ENCODE measurements at regions not wholly inside any gene's neighbourhood (a gene's known extent, or its start where the extent isn't known, plus 50 kb on each side); places are given as distances from the start of the nearest gene placed in this dataset.
A peak's percentile ranks its signal among the peaks of the same experiment; 100 is the strongest.
"Not testable (repeated sequence)": the region's sequence is repeated elsewhere in the genome, so short reads cannot be mapped to it uniquely, and the experiment has no call there.

GRCh38 chr7:145916776-145917175 lies 199.8 kb upstream of the CNTNAP2 start:
- DNase-seq: no peak

- DNase-seq: no peak
Observed at GRCh38 chr7:145915679-145916078, 200.9 kb upstream of the CNTNAP2 start.

DNA sequence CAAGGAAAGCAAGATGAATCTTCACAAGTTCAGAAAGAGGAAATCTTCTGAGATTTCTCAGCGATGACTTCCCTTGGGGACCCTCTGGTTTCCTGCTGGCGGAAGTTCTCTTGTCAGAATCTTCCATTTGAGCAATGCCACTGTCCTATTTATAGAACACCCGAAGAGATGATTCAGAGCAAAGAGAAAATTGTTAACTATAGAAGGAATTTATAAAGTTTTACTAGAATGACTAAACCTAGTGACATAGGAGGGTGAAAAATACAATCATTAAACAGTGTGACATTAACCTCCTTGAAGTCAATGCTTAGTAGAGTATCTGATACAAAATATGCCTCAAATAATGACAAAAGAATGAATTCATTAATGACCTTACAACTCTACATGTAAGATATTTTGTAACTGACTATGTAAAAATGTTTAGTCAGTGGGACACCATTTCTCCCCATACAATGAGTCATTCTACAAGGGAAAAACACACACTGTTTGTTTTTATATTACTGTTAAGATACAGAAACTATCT lies 206.5 kb upstream of the CNTNAP2 start:
- DNase-seq: no peak

- DNase-seq: no peak
Observed at GRCh38 chr7:145903658-145904057, 212.9 kb upstream of the CNTNAP2 start.

DNA sequence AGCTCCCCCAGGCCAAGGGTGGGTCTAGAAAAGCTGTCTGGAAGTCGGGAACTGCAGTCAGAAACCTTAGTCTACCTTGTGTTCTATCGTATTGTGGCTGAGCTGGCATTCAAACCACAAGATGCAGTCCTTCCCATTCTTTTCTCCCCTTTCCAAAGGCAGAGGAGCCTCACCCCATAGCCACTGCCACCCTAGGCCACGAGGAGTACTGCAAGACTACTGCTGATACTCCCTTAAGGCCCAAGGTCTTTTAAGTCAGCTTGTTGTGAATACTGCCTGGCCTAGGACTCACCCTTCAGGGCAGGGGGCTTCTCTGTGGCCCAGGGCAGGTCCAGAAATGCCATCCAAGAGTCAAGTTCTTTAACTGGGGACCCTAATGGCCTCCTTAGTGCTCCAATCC lies 214.5 kb upstream of the CNTNAP2 start:
- no peak for DNase-seq

GRCh38 chr7:145899938-145900337 lies 216.7 kb upstream of the CNTNAP2 start:
- DNase-seq: no peak

- DNase-seq: no peak
Observed at GRCh38 chr7:145893925-145894535, 222.6 kb upstream of the CNTNAP2 start.

DNA sequence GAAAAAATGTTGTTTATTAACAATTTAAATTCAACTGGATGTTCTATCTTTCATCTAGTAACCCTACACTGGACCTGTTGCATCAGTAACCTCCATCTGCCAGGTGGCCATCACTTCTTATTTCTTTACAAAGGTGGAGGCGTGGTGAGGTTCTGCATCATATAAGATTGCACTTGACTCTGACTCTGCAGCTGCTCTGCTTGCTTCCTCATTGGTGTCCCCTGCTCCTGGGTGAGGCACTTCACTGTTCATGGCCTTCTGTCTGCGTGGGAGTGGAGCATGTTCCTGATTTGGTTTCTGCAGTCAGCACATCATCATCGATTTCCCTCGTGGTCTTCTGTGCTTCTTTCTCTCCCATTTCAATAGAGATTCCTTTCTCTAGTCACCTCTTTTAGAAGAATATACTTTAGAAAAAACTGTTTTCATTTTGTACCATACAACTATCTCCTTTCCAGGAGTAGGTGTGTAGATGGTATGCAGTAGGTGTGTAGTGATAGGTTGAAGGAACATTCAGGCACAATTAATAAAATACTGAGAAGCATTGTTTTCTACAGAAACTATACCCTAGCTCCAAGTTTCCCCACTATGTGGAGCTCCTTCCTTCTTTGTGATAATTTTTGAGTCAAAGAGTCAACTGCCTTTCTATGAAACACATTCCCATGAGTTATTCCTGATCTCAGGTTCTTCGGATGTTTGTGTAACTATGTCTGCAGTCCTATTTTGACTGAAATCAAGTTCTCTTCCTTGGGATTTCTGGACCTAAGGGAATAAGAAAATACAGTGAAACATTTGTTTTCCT lies 231.7 kb upstream of the CNTNAP2 start:
- DNase-seq: no peak

DNA sequence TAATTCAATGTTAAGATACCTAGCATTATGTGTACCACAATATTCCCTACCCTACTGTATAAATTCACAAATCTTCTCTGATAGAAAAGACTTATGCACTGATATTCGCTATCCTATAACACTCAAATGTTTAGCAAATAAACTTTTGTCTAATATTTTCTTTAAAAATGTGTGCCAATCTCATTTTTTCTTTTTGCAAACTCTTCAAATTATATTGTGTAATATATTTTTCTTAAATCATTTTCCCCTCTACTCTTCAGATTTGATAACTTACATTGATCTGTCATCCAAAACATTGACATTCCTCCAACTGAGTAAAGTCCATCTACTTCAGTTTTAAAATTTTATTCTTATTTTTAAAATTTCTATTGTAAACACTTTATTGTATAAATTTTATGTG lies 240.2 kb upstream of the CNTNAP2 start:
- DNase-seq: no peak

GRCh38 chr7:145875267-145875666 lies 241.3 kb upstream of the CNTNAP2 start:
- no peak for DNase-seq

DNA sequence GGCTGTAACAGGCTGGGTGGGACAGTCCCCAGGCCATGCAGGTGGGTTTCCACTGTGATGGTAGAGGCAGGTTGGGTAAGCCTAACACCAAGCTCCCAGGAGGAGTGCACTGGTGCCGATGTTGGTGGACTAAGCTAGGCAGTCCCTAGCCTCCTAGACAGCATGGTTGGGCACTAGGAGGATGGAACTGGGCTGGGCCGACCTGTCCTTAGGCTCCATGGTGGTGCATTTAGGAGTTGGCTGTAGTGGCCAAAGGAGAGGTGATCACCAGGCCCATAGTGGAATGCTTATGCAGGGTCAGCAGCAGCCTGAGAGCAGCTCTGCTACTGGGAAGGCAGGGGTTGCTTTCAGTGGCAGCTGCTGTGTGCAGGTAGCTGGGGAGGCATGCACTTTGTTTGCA lies 247.7 kb upstream of the CNTNAP2 start:
- no peak for DNase-seq

DNA sequence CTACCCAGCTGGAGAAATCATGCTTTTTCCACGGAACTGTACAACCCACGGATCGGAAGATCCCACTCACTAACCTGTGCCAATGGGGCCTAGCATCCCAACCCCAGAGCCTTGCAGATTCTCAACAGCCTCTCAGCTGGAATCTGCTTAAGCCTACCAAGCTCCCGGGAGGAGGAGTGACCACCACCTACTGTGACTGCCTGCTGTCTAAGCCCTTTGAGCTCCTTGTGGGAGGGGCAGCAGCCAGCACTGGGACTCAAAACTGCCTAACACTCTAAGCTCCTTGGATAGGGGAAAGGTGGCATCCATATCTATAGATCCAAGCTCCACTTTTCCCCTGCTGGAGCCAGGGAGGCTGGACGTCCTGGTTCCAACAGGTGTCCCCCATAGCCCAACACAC lies 254.4 kb upstream of the CNTNAP2 start:
- DNase-seq: no peak

DNA sequence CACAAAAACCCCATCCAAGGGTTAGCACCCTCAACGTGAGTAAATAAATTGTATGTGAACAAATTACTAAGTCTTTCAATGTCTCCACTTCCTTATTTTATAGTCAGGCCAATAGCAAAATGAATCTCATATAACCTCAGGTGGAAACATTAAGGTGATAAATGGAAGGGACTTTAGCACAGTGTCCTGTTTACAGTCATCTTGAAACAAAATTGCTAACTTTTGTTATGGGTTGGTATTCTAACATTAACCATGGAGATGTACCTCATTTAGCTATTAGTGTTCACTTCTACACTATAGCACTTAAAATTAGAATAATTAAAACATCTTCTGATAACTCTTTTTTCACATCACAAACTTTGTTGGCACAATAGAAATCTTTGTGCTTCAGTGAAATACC lies 255.8 kb upstream of the CNTNAP2 start:
- no peak for DNase-seq

- no peak for DNase-seq
Observed at GRCh38 chr7:145850636-145851035, 266.0 kb upstream of the CNTNAP2 start.

DNA sequence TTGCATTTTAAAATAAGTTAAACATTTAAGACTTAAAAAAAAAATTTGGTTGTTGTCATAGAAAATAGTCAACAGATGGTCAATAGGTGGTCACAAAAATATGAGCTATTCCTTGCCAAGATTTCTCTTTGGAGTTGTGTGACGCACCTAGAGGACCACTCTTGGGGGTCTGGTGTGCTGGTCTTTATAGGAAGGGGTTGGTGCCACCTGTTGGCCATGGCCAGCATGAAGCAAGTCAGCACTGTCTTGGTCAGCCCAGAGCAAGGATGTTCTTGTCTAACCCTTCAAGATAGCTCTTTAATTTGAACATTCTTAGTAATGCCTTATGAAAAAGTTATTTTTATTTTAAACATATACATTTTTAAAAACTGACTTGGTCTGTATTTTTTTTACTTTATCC lies 267.9 kb upstream of the CNTNAP2 start:
- DNase-seq: peak; percentile 4

- DNase-seq: no peak
Observed at GRCh38 chr7:145845345-145845744, 271.3 kb upstream of the CNTNAP2 start.

GRCh38 chr7:145839814-145840213 lies 276.8 kb upstream of the CNTNAP2 start:
- no peak for DNase-seq

- no peak for DNase-seq
Observed at GRCh38 chr7:145831616-145832206, 284.9 kb upstream of the CNTNAP2 start.

- no peak for DNase-seq
Observed at GRCh38 chr7:145817687-145818086, 298.9 kb upstream of the CNTNAP2 start.

- no peak for DNase-seq
Observed at GRCh38 chr7:145812218-145812617, 304.4 kb upstream of the CNTNAP2 start.

DNA sequence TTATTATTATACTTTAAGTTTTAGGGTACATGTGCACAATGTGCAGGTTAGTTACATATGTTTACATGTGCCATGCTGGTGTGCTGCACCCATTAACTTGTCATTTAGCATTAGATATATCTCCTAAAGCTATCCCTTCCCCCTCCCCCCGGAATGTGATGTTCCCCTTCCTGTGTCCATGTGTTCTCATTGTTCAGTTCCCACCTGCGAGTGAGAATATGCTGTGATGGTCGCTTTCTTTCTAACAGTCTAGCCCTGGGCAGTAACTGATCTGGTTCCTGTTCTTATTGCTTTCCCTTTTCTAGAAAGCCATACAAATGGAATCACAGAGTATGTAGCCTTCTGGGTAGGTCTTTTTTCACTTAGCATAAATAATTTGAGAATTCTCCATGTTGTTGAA lies 311.1 kb upstream of the CNTNAP2 start:
- DNase-seq: not testable (repeated sequence)

DNA sequence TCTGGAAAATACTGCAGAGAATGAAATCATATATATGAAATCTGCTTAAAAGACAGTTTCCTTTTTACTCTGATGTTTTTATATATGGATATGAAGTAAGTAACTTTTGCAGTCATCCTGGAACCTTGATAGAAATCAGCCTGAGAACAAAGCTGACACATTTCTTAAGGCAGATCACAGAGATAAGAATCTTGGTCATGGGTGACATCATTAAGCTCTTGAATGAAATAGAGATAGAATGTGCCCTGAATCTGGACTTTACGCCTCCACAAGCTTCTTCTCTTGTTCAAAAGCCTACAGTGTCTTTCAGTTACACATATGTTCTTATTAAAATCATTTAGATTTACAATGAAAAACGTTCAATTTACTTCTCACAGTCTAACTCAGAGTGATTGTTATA lies 319.1 kb upstream of the CNTNAP2 start:
- no peak for DNase-seq

DNA sequence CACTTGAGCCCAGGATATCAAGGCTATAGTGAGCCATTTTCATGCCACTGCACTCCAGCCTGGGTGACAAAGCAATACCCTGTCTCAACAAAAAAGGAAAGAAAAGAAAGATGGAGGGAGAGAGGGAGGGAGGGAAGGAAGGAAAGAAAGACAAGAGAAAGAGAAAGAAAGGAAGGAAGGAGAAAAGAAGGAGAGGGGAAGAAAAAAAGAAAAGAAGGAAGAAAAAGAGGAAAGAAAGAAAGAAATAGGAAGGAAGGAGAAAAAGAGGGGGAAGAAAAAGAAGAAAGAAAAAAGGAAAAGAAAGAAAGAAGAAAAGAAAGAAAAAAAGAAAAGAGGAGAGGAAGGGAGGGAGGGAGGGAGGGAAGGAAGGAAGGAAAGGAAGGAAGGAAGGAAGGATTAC lies 321.5 kb upstream of the CNTNAP2 start:
- DNase-seq: no peak
